GM18505 (cell line): ENCODE measurements at regions not wholly inside any gene's neighbourhood (a gene's known extent, or its start where the extent isn't known, plus 50 kb on each side); places are given as distances from the start of the nearest gene placed in this dataset.

Experiments
- ATAC-seq: cut with Tn5 transposase; IDR thresholded peaks from one replicate; pipeline ENCODE4 v1.9.1; 2021; ENCODE audit not compliant: unreplicated experiment
- POLR2A ChIP-seq: IDR thresholded peaks from 4 replicates; pipeline ENCODE4 v1.6.1; 2011; ENCODE audit warnings: borderline replicate concordance; ENCODE audit not compliant: insufficient read depth, insufficient read length; ENCODE audit errors: extremely low read depth

GRCh38 chr20:57006411-57007170 lies 259.9 kb downstream of the BMP7 start:
- no peak for TF ChIP-seq POLR2A
- no peak for ATAC-seq

DNA sequence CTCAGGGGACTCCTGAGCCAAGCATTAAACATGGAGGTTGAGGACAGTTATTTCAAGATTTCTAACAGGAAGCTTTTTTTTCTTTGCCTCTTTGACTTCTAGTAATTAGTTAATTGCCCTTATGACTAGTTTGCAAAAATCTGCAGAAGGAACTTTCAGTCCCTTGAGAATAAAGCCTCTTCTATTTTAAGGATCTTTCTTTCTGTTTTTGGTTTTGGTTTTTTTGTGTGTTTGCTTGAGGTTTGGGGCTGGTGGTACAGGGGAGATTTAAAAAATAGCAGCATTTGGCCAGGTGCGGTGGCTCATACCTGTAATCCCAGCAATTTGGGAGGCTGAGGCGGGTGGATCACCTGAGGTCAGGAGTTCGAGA lies 259.3 kb downstream of the BMP7 start:
- TF ChIP-seq POLR2A = no peak
- ATAC-seq = no peak

GRCh38 chr20:57008217-57008616 lies 258.2 kb downstream of the BMP7 start:
- no peak for TF ChIP-seq POLR2A
- no peak for ATAC-seq

DNA sequence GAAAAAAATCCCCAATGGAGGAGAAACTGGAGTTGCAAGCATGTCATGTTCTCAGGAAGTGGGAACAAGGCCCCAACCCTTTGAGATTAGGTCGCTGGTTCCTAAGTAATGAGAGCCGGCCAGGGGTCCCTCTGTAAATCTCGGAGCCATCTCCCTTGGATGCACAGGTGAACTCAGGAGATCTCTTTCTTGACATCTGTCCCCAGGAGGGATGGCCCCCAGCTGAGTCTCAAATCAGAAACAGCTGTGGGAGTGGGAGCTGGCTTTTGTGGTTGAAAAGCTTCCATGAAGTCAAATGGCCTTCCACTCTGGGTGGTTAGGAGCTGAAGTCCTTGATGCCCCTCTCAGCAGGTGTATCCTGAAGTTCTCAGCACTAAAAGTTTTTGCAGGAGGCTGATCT lies 257.1 kb downstream of the BMP7 start:
- no peak for ATAC-seq
- no peak for TF ChIP-seq POLR2A

DNA sequence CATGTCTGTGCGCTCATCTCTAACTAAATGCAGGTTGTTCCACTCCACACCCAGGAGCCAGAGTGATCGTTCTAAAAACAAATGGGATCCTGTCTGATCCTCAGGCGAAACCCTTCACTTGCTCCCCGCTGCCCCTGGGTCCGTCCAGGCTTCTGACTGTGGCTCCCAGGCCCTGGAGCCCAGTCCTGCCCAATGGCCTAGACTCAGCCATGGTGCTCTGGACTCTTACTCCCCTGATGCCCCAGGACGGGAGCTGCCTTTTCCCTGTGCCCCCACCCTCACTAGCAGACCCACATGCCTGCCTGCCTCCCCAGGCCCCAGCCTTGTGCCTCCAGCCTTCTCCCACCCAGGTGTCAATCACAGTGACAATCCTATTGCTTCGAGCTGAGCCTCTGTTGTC lies 256.7 kb downstream of the BMP7 start:
- no peak for TF ChIP-seq POLR2A
- no peak for ATAC-seq

GRCh38 chr20:57012691-57013090 lies 253.8 kb downstream of the BMP7 start:
- no peak for ATAC-seq
- no peak for TF ChIP-seq POLR2A

DNA sequence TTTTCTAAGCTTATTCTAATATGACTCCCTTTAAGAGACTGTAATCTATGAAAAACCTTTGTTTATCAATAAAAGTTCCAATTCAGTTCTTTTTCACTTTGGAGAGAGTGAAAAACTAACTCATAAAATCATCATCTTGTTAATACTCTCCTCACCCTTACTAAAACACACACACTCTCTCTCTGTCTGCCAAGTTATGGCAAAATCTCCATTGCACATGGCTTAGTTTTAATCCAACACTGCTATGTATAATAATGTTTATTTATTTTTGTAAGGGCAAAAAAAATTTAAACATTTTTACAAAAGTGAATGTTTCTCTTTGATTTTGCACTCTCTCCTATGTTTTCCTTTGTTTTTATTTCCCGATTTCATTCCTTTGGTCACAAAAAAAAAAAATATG lies 253.2 kb downstream of the BMP7 start:
- no peak for ATAC-seq
- no peak for TF ChIP-seq POLR2A

- TF ChIP-seq POLR2A = no peak
- no peak for ATAC-seq
Observed at GRCh38 chr20:57013741-57014140, 252.7 kb downstream of the BMP7 start.

- TF ChIP-seq POLR2A = no peak
- no peak for ATAC-seq
Observed at GRCh38 chr20:57020364-57020763, 246.1 kb downstream of the BMP7 start.

DNA sequence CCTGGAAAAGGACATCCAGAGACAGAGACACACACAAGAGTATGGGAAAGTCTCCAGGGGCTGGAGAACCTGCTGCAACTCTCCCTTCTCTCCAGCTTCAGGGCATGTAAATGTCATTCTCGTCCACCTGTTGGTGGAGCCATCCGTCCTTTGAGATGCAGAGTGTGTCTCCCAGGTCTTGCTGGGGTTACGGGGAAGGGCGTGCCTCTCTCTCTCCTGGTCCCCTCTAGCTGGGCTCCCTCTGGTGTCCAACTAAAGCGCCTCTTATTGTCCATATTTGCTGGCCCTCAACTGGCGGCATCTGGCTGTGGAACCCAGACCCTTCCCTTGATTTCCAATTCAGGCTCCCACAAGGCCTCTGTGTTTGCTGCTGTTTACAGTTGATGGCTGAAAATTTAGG lies 244.1 kb downstream of the BMP7 start:
- no peak for TF ChIP-seq POLR2A
- ATAC-seq = no peak

GRCh38 chr20:57023007-57023406 lies 243.4 kb downstream of the BMP7 start:
- no peak for ATAC-seq
- TF ChIP-seq POLR2A = no peak

- no peak for ATAC-seq
- TF ChIP-seq POLR2A = no peak
Observed at GRCh38 chr20:57023997-57024396, 242.4 kb downstream of the BMP7 start.

GRCh38 chr20:57024849-57025248 lies 241.6 kb downstream of the BMP7 start:
- ATAC-seq = no peak
- TF ChIP-seq POLR2A = no peak

DNA sequence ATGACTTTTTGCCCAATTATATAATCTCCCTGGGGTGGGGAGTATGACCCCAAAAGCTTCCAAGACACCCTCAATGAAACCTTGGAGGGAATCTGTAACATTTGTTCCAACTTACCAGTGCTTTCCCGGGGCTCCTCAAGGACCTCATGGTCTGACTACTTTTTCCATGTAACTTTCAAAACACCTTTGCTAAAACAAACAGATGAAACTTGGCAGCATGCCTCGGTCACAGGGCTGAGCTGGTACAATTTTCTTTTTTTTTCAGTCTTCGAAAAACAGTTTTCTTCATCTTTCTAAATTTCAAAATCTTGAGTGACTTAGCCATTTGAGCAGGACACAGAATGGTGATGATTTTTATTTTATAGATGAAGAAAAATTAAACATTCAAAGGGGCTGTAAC lies 241.2 kb downstream of the BMP7 start:
- ATAC-seq = no peak
- TF ChIP-seq POLR2A = no peak

- no peak for ATAC-seq
- TF ChIP-seq POLR2A = no peak
Observed at GRCh38 chr20:57025666-57026224, 240.7 kb downstream of the BMP7 start.

DNA sequence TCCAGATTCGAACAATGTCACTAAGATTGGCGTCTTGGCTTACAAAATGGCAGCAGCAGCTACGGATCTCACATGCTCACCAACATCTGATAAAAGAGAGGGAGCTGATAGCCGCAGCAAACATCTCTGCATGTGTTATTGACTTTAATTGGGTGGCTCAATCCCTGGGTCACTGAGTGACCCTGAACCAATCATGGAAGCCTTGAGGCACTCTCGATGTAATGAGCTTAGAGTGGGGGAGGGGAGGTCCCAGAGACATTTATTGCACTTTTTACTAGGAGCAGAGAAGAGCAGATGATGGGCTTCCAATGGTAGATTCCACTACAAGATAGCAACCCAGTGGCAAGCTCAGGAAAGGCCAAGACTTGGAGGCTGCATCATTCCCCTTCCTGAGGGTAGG lies 238.7 kb downstream of the BMP7 start:
- no peak for TF ChIP-seq POLR2A
- no peak for ATAC-seq
